ENCODE measurements at regions not wholly inside any gene's neighbourhood (a gene's known extent, or its start where the extent isn't known, plus 50 kb on each side); places are given as distances from the start of the nearest gene placed in this dataset.

DNA sequence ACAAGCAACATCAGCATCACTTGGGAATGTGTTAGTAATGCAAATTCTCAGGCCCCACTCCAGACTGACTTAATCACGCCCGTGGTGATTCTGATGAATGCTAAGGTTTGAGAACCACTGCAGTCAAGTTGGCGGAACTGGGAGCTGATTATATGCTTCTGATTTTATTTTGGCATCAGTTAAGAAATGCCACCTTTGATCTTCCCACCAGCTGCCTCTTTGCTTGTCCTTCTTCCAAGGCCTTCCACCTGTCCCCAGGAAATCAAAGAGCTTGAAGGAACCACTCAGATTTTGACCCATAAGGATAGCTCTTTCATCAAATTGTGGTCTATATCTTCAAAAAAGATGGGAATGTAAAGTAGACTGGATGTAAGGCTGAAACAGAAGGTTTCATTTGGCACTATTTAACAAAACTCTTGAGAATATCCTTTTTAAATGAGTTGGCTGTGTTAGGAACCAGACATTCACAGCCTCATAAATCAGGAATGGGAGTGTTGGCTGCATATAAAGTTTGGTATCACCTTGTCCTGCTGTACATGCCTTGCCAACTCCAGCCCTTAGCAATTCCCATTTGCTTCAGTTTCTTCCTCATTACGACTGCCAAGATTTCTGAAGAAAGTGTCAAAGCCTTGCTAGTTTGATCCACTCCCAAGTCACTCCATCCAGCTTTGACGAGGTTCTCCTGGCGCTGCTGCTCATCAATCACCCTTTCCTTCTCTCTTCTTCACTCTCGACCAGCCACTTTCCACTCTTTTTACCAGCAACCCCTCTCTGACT, 125.8 kb upstream of the NPHP3 start:
- Histone ChIP-seq H3K9me3 (ENCODE audit: insufficient read depth, low read length) (no peaks in the 10 kb centered on the region; the same call in 1 of the 2 replicates), H3K4me3 (ENCODE audit: insufficient read length, low read depth) (no peak overlapping the region)
- TF ChIP-seq ZNF274 (IDR thresholded peaks at IDR 0.05; ENCODE audit: low read depth, low read length) (no peak), SUZ12 (IDR thresholded peaks at IDR 0.05; ENCODE audit: extremely low read depth, insufficient read depth, insufficient read length) (no peak), YY1 (IDR thresholded peaks at IDR 0.05; ENCODE audit: insufficient read depth, insufficient read length) (no peak)

GRCh38 chr3:132843851-132844553, 121.8 kb upstream of the NPHP3 start:
- peak; percentile 80 for DNase-seq (ENCODE audit: low read depth, low spot score)
- Histone ChIP-seq H3K4me1 (ENCODE audit: insufficient read depth, insufficient read length) (peaks cover 2% of the 10 kb centered on the region), H3K9me3 (ENCODE audit: insufficient read depth, low read length) (no peaks in the 10 kb centered on the region), H3K9ac (ENCODE audit: insufficient read length, low read depth) (no peak overlapping the region), H3K4me3 (ENCODE audit: insufficient read length, low read depth) (no peak overlapping the region), H3K27me3 (ENCODE audit: insufficient read depth, insufficient read length) (no peaks in the 10 kb centered on the region), H3K36me3 (ENCODE audit: insufficient read depth, insufficient read length, low read length) (no peaks in the 10 kb centered on the region)
- TF ChIP-seq SUZ12 (IDR thresholded peaks at IDR 0.05; ENCODE audit: extremely low read depth, insufficient read depth, insufficient read length) (no peak), YY1 (IDR thresholded peaks at IDR 0.05; ENCODE audit: insufficient read depth, insufficient read length) (no peak), ZNF274 (IDR thresholded peaks at IDR 0.05; ENCODE audit: low read depth, low read length) (no peak)

More for the DNA sequence above, 125.8 kb upstream of the NPHP3 start:
- Histone ChIP-seq H3K36me3 (ENCODE audit: insufficient read depth, insufficient read length, low read length) (no peaks in the 10 kb centered on the region), H3K27me3 (ENCODE audit: insufficient read depth, insufficient read length) (no peaks in the 10 kb centered on the region), H3K9ac (ENCODE audit: insufficient read length, low read depth) (no peak overlapping the region), H3K4me1 (ENCODE audit: insufficient read depth, insufficient read length) (peaks cover 2% of the 10 kb centered on the region)
- no peak for DNase-seq (ENCODE audit: low read depth, low spot score)

GRCh38 chr3:132843349-132843748, 121.1 kb upstream of the NPHP3 start:
- H3K9me3 ChIP-seq (ENCODE audit: insufficient read depth, low read length), result no peaks in the 10 kb centered on the region
- H3K9ac ChIP-seq (ENCODE audit: insufficient read length, low read depth), result no peak overlapping the region
- no peaks in the 10 kb centered on the region for H3K27me3 ChIP-seq (ENCODE audit: insufficient read depth, insufficient read length)
- no peak for TF ChIP-seq YY1 (IDR thresholded peaks at IDR 0.05; ENCODE audit: insufficient read depth, insufficient read length)
- TF ChIP-seq ZNF274 (IDR thresholded peaks at IDR 0.05; ENCODE audit: low read depth, low read length), result no peak
- no peak for TF ChIP-seq SUZ12 (IDR thresholded peaks at IDR 0.05; ENCODE audit: extremely low read depth, insufficient read depth, insufficient read length)
- DNase-seq (ENCODE audit: low read depth, low spot score), result no peak
- H3K4me3 ChIP-seq (ENCODE audit: insufficient read length, low read depth), result no peak overlapping the region
- no peaks in the 10 kb centered on the region for H3K36me3 ChIP-seq (ENCODE audit: insufficient read depth, insufficient read length, low read length)
- peaks cover 2% of the 10 kb centered on the region for H3K4me1 ChIP-seq (ENCODE audit: insufficient read depth, insufficient read length)

- no peaks in the 10 kb centered on the region for H3K36me3 ChIP-seq (ENCODE audit: insufficient read depth, insufficient read length, low read length)
- no peak for TF ChIP-seq YY1 (IDR thresholded peaks at IDR 0.05; ENCODE audit: insufficient read depth, insufficient read length)
- TF ChIP-seq ZNF274 (IDR thresholded peaks at IDR 0.05; ENCODE audit: low read depth, low read length), result no peak
- TF ChIP-seq SUZ12 (IDR thresholded peaks at IDR 0.05; ENCODE audit: extremely low read depth, insufficient read depth, insufficient read length), result no peak
Measured at GRCh38 chr3:132841621-132842020, 119.4 kb upstream of the NPHP3 start.

GRCh38 chr3:132840201-132840700, 118.0 kb upstream of the NPHP3 start:
- TF ChIP-seq SUZ12 (IDR thresholded peaks at IDR 0.05; ENCODE audit: extremely low read depth, insufficient read depth, insufficient read length) (no peak), ZNF274 (IDR thresholded peaks at IDR 0.05; ENCODE audit: low read depth, low read length) (no peak), YY1 (IDR thresholded peaks at IDR 0.05; ENCODE audit: insufficient read depth, insufficient read length) (no peak)
- Histone ChIP-seq H3K36me3 (ENCODE audit: insufficient read depth, insufficient read length, low read length) (no peaks in the 10 kb centered on the region), H3K9me3 (ENCODE audit: insufficient read depth, low read length) (no peaks in the 10 kb centered on the region), H3K9ac (ENCODE audit: insufficient read length, low read depth) (no peak overlapping the region), H3K4me3 (ENCODE audit: insufficient read length, low read depth) (no peak overlapping the region), H3K4me1 (ENCODE audit: insufficient read depth, insufficient read length) (peaks cover 2% of the 10 kb centered on the region), H3K27me3 (ENCODE audit: insufficient read depth, insufficient read length) (no peaks in the 10 kb centered on the region)
- DNase-seq (ENCODE audit: low read depth, low spot score), result no peak

More at GRCh38 chr3:132841621-132842020, 119.4 kb upstream of the NPHP3 start:
- Histone ChIP-seq H3K4me3 (ENCODE audit: insufficient read length, low read depth) (no peak overlapping the region), H3K4me1 (ENCODE audit: insufficient read depth, insufficient read length) (peaks cover 2% of the 10 kb centered on the region), H3K27me3 (ENCODE audit: insufficient read depth, insufficient read length) (no peaks in the 10 kb centered on the region), H3K9me3 (ENCODE audit: insufficient read depth, low read length) (no peaks in the 10 kb centered on the region), H3K9ac (ENCODE audit: insufficient read length, low read depth) (no peak overlapping the region)
- no peak for DNase-seq (ENCODE audit: low read depth, low spot score)

DNA sequence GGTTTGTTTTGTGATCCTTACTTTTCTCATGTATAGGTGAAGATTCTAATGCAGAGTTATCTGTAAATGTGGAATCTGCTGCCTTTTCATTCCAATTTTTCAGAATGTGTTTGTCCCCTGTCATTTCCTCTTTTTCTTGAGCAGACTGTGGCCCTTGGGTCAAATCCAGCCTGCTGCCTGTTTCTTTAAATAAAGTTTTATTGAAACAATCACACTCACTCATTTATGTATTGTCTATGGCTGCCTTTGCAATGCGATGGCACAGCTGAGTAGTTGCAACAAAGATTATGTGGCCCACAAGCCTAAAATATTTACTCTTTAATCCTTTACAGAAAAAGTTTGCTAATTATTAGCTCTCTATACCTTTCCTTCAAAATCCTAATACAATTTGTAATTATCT, 116.3 kb upstream of the NPHP3 start:
- no peaks in the 10 kb centered on the region for H3K9me3 ChIP-seq (ENCODE audit: insufficient read depth, low read length)
- H3K9ac ChIP-seq (ENCODE audit: insufficient read length, low read depth), result no peak overlapping the region
- DNase-seq (ENCODE audit: low read depth, low spot score), result no peak
- TF ChIP-seq ZNF274 (IDR thresholded peaks at IDR 0.05; ENCODE audit: low read depth, low read length) (no peak), YY1 (IDR thresholded peaks at IDR 0.05; ENCODE audit: insufficient read depth, insufficient read length) (no peak), SUZ12 (IDR thresholded peaks at IDR 0.05; ENCODE audit: extremely low read depth, insufficient read depth, insufficient read length) (no peak)
- H3K4me3 ChIP-seq (ENCODE audit: insufficient read length, low read depth), result no peak overlapping the region
- no peaks in the 10 kb centered on the region for H3K36me3 ChIP-seq (ENCODE audit: insufficient read depth, insufficient read length, low read length)
- H3K27me3 ChIP-seq (ENCODE audit: insufficient read depth, insufficient read length), result no peaks in the 10 kb centered on the region
- no peaks in the 10 kb centered on the region for H3K4me1 ChIP-seq (ENCODE audit: insufficient read depth, insufficient read length)

GRCh38 chr3:132837615-132838014, 115.4 kb upstream of the NPHP3 start:
- H3K9ac ChIP-seq (ENCODE audit: insufficient read length, low read depth), result no peak overlapping the region
- no peaks in the 10 kb centered on the region for H3K36me3 ChIP-seq (ENCODE audit: insufficient read depth, insufficient read length, low read length)
- H3K27me3 ChIP-seq (ENCODE audit: insufficient read depth, insufficient read length), result no peaks in the 10 kb centered on the region
- no peaks in the 10 kb centered on the region for H3K4me1 ChIP-seq (ENCODE audit: insufficient read depth, insufficient read length)
- no peak overlapping the region for H3K4me3 ChIP-seq (ENCODE audit: insufficient read length, low read depth)
- no peak for DNase-seq (ENCODE audit: low read depth, low spot score)
- H3K9me3 ChIP-seq (ENCODE audit: insufficient read depth, low read length), result no peaks in the 10 kb centered on the region
- no peak for TF ChIP-seq ZNF274 (IDR thresholded peaks at IDR 0.05; ENCODE audit: low read depth, low read length)
- no peak for TF ChIP-seq YY1 (IDR thresholded peaks at IDR 0.05; ENCODE audit: insufficient read depth, insufficient read length)
- TF ChIP-seq SUZ12 (IDR thresholded peaks at IDR 0.05; ENCODE audit: extremely low read depth, insufficient read depth, insufficient read length), result no peak

All from NT2/D1 (cell line).